NT2/D1 (cell line): ENCODE measurements at regions not wholly inside any gene's neighbourhood (a gene's known extent, or its start where the extent isn't known, plus 50 kb on each side); places are given as distances from the start of the nearest gene placed in this dataset.

Experiments
- YY1 ChIP-seq: IDR thresholded peaks from 2 replicates; pipeline ENCODE4 v1.6.1; 2011; ENCODE audit not compliant: insufficient read length, insufficient read depth
- ZNF274 ChIP-seq: IDR thresholded peaks from 2 replicates; pipeline ENCODE4 v1.6.1; 2011; ENCODE audit warnings: mild to moderate bottlenecking, low read depth, low read length

GRCh38 chr12:125228519-125229260 lies 163.5 kb downstream of the AACS start:
- TF ChIP-seq ZNF274 (no peak), YY1 (no peak)
